ENCODE measurements at regions not wholly inside any gene's neighbourhood (a gene's known extent, or its start where the extent isn't known, plus 50 kb on each side); places are given as distances from the start of the nearest gene placed in this dataset.

DNA sequence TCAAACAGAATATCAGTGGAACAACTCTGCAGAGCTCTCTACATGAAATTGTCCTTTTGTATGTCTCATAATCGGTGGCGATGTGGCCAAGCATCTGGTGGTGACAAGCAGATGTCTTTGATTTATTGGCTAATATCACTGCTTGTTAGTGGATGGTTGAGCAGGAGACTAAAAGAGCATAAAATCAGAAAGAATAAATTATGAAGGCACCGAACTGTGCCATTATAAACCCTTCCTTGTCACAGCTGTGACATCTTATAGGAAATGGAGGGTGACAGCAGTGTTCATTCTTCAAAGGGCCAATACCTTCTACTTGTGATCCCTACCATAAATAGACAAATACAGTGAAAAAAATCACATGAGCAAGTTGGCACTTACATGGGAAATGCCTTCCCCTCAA is 1404.3 kb downstream of the MAT2B start:
- BruUV-seq (replicated peaks) = no TSS peak
- dilution Hi-C loops (cut with MboI; ENCODE audit: extremely low pct_ligation_motif_present, low sequenced_read_pairs) = no loop called here
- POLR2A ChIA-PET = no interaction called here

DNA sequence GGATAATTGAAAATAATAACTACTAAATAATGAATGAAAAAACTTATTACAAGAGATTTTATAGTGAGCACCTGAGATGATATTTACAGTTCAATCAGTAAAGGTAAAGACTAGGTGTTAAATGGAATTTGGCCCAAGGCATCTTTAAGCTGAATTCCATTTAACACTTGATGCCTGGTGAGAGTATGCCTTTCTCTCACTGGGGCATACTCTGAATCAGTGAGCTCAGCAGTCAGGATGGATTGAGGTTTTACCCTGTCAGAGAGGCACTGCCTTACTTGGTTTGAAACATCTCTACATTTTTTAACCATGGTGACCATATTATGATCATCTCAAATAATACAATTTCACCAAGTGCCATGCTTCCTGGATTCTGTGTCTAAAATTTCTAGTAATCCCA is 1416.3 kb downstream of the MAT2B start:
- FAIRE-seq = no peak
- no peak for TF ChIP-seq EZH2 (IDR thresholded peaks at IDR 0.05; ENCODE audit: borderline replicate concordance, low read depth, low read length, severe bottlenecking)
- TF ChIP-seq MYC (IDR thresholded peaks at IDR 0.05; ENCODE audit: low read depth, low read length) = no peak
- no peak for TF ChIP-seq JUN (IDR thresholded peaks at IDR 0.05; ENCODE audit: borderline replicate concordance, insufficient read depth, insufficient read length, low read depth)
- no peak for TF ChIP-seq POLR2AphosphoS5 (IDR thresholded peaks at IDR 0.05; ENCODE audit: insufficient read depth, low read depth, low read length)
- no peak for TF ChIP-seq POLR2A (IDR thresholded peaks at IDR 0.05; ENCODE audit: low read depth, low read length)
- TF ChIP-seq, protein P1, sequence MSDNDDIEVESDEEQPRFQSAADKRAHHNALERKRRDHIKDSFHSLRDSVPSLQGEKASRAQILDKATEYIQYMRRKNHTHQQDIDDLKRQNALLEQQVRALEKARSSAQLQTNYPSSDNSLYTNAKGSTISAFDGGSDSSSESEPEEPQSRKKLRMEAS (IDR thresholded peaks at IDR 0.05; ENCODE audit: insufficient read depth, insufficient read length) = no peak
- TF ChIP-seq, protein P2, sequence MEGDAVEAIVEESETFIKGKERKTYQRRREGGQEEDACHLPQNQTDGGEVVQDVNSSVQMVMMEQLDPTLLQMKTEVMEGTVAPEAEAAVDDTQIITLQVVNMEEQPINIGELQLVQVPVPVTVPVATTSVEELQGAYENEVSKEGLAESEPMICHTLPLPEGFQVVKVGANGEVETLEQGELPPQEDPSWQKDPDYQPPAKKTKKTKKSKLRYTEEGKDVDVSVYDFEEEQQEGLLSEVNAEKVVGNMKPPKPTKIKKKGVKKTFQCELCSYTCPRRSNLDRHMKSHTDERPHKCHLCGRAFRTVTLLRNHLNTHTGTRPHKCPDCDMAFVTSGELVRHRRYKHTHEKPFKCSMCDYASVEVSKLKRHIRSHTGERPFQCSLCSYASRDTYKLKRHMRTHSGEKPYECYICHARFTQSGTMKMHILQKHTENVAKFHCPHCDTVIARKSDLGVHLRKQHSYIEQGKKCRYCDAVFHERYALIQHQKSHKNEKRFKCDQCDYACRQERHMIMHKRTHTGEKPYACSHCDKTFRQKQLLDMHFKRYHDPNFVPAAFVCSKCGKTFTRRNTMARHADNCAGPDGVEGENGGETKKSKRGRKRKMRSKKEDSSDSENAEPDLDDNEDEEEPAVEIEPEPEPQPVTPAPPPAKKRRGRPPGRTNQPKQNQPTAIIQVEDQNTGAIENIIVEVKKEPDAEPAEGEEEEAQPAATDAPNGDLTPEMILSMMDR (IDR thresholded peaks at IDR 0.05; ENCODE audit: extremely low read depth in 1 of 2, insufficient read depth in 1 of 2, low read depth in 1 of 2, low read length in 2 of 2) = no peak
- no peak for TF ChIP-seq GATA2 (IDR thresholded peaks at IDR 0.05; ENCODE audit: insufficient read depth, insufficient read length, low read depth, low read length)
- TF ChIP-seq FOS (IDR thresholded peaks at IDR 0.05; ENCODE audit: borderline replicate concordance, insufficient read depth, low read length) = no peak
- Histone ChIP-seq H3K4me2 (ENCODE audit: insufficient read depth, low read length) (no peak overlapping the region), H3K9me1 (replicated peaks; ENCODE audit: control insufficient read depth, extremely low read depth, insufficient read depth, low read length) (no peaks in the 10 kb centered on the region), H4K20me1 (replicated peaks; ENCODE audit: control insufficient read depth, extremely low read depth, insufficient read depth, low read length) (no peaks in the 10 kb centered on the region), H2AFZ (ENCODE audit: low read depth, low read length) (no peak overlapping the region), H3K4me3 (replicated peaks in 1 of 3; ENCODE audit: insufficient read depth in 1 of 3, low read depth in 1 of 3, low read length in 3 of 3) (no peak overlapping the region), H3K9me3 (replicated peaks; ENCODE audit: control insufficient read depth, insufficient read depth, low read length) (peaks cover 2% of the 10 kb centered on the region), H3K27me3 (ENCODE audit: control insufficient read depth in 2 of 2, insufficient read depth in 2 of 2, low read length in 2 of 2) (no peaks in the 10 kb centered on the region), H3K9ac (replicated peaks; ENCODE audit: extremely low read depth, insufficient read depth, low read length) (no peak overlapping the region), H3K79me2 (ENCODE audit: control insufficient read depth, insufficient read depth, low read length) (no peaks in the 10 kb centered on the region), H3K4me1 (ENCODE audit: control insufficient read depth, extremely low read depth, insufficient read depth, low read length) (no peaks in the 10 kb centered on the region), H3K36me3 (ENCODE audit: control insufficient read depth in 2 of 2, extremely low read depth in 1 of 2, insufficient read depth in 2 of 2, low read length in 2 of 2) (no peaks in the 10 kb centered on the region), H3K27ac (ENCODE audit: insufficient read depth, low read depth, low read length) (no peak overlapping the region)
- no peak for DNase-seq (ENCODE audit: low read depth, low spot score)
- no TSS peak for BruUV-seq (replicated peaks)
- intact Hi-C loops (cut with micrococcal nuclease) (no loop called here), dilution Hi-C loops (cut with MboI; ENCODE audit: extremely low pct_ligation_motif_present, low sequenced_read_pairs) (no loop called here)
- ChIA-PET POLR2A (no interaction called here), CTCF (no interaction called here)

More for the DNA sequence above, 1404.3 kb downstream of the MAT2B start:
- Histone ChIP-seq H3K36me3 (ENCODE audit: control insufficient read depth in 2 of 2, extremely low read depth in 1 of 2, insufficient read depth in 2 of 2, low read length in 2 of 2) (no peaks in the 10 kb centered on the region), H3K27me3 (ENCODE audit: control insufficient read depth in 2 of 2, insufficient read depth in 2 of 2, low read length in 2 of 2) (no peaks in the 10 kb centered on the region), H4K20me1 (replicated peaks; ENCODE audit: control insufficient read depth, extremely low read depth, insufficient read depth, low read length) (no peaks in the 10 kb centered on the region), H3K27ac (ENCODE audit: insufficient read depth, low read depth, low read length) (no peak overlapping the region), H3K9me1 (replicated peaks; ENCODE audit: control insufficient read depth, extremely low read depth, insufficient read depth, low read length) (no peaks in the 10 kb centered on the region), H3K9me3 (replicated peaks; ENCODE audit: control insufficient read depth, insufficient read depth, low read length) (no peaks in the 10 kb centered on the region), H3K4me2 (ENCODE audit: insufficient read depth, low read length) (no peak overlapping the region), H2AFZ (ENCODE audit: low read depth, low read length) (no peak overlapping the region), H3K9ac (replicated peaks; ENCODE audit: extremely low read depth, insufficient read depth, low read length) (no peak overlapping the region), H3K4me3 (replicated peaks in 1 of 3; ENCODE audit: insufficient read depth in 1 of 3, low read depth in 1 of 3, low read length in 3 of 3) (no peak overlapping the region), H3K4me1 (ENCODE audit: control insufficient read depth, extremely low read depth, insufficient read depth, low read length) (no peaks in the 10 kb centered on the region), H3K79me2 (ENCODE audit: control insufficient read depth, insufficient read depth, low read length) (no peaks in the 10 kb centered on the region)
- FAIRE-seq (no peak), DNase-seq (ENCODE audit: low read depth, low spot score) (no peak)
- no peak for TF ChIP-seq FOS (IDR thresholded peaks at IDR 0.05; ENCODE audit: borderline replicate concordance, insufficient read depth, low read length)
- no peak for TF ChIP-seq MYC (IDR thresholded peaks at IDR 0.05; ENCODE audit: low read depth, low read length)
- TF ChIP-seq POLR2A (IDR thresholded peaks at IDR 0.05; ENCODE audit: low read depth, low read length) = no peak
- TF ChIP-seq, protein P2 (IDR thresholded peaks at IDR 0.05; ENCODE audit: extremely low read depth in 1 of 2, insufficient read depth in 1 of 2, low read depth in 1 of 2, low read length in 2 of 2) = no peak
- TF ChIP-seq EZH2 (IDR thresholded peaks at IDR 0.05; ENCODE audit: borderline replicate concordance, low read depth, low read length, severe bottlenecking) = no peak
- TF ChIP-seq POLR2AphosphoS5 (IDR thresholded peaks at IDR 0.05; ENCODE audit: insufficient read depth, low read depth, low read length) = no peak
- TF ChIP-seq GATA2 (IDR thresholded peaks at IDR 0.05; ENCODE audit: insufficient read depth, insufficient read length, low read depth, low read length) = no peak
- TF ChIP-seq, protein P1 (IDR thresholded peaks at IDR 0.05; ENCODE audit: insufficient read depth, insufficient read length) = no peak
- CTCF ChIA-PET = no interaction called here
- intact Hi-C loops (cut with micrococcal nuclease) = no loop called here

Measured in endothelial cell of umbilical vein (primary cell).